GM23338 (cell line): ENCODE measurements at regions not wholly inside any gene's neighbourhood (a gene's known extent, or its start where the extent isn't known, plus 50 kb on each side); places are given as distances from the start of the nearest gene placed in this dataset.

ENCODE experiments used
- ATAC-seq: fragments of 200-7000 bp; cut with Tn5 transposase; 3 replicates; pipeline ENCODE4 v1.9.1; 2020
- DNase-seq: peaks from one replicate; pipeline ENCODE4 v3.0.0-alpha.2; 2015; ENCODE audit warnings: low spot score
- H2AFZ ChIP-seq: fragments of 200-600 bp; sonication (generic); 2 replicates; pipeline ENCODE4 v1.8.0; 2016; ENCODE audit warnings: antibody characterized with exemption, mild to moderate bottlenecking, moderate library complexity
- H3F3A ChIP-seq: fragments of 200-600 bp; sonication (generic); replicated peaks from 2 replicates; pipeline ENCODE4 v1.8.0; 2017; ENCODE audit warnings: antibody characterized with exemption, mixed run types, low read depth
- H3K27ac ChIP-seq: fragments of 200-600 bp; sonication (generic); 2 replicates; pipeline ENCODE4 v1.6.1; 2016; ENCODE audit warnings: low read depth
- H3K27me3 ChIP-seq: fragments of 200-600 bp; sonication (generic); 2 replicates; pipeline ENCODE4 v1.8.0; 2016; ENCODE audit warnings: mild to moderate bottlenecking, mixed run types, moderate library complexity; ENCODE audit not compliant: insufficient read depth
- H3K36me3 ChIP-seq: fragments of 200-600 bp; sonication (generic); 2 replicates; pipeline ENCODE4 v1.8.0; 2016; ENCODE audit warnings: mild to moderate bottlenecking; ENCODE audit not compliant: insufficient read depth
- H3K4me1 ChIP-seq: fragments of 200-600 bp; sonication (generic); 2 replicates; pipeline ENCODE4 v1.8.0; 2016; ENCODE audit warnings: mild to moderate bottlenecking, moderate library complexity; ENCODE audit not compliant: insufficient read depth
- H3K4me2 ChIP-seq: fragments of 200-600 bp; sonication (generic); 2 replicates; pipeline ENCODE4 v1.7.1; 2017; ENCODE audit warnings: mixed run types
- H3K4me3 ChIP-seq: fragments of 200-600 bp; sonication (generic); 2 replicates; pipeline ENCODE4 v1.6.1; 2016; ENCODE audit warnings: mixed run types
- H3K79me2 ChIP-seq: fragments of 200-600 bp; sonication (generic); replicated peaks from 2 replicates; pipeline ENCODE4 v1.8.0; 2017; ENCODE audit warnings: mild to moderate bottlenecking; ENCODE audit not compliant: insufficient read depth
- H3K9me2 ChIP-seq: fragments of 200-600 bp; sonication (generic); 2 replicates; pipeline ENCODE4 v1.8.0; 2017; ENCODE audit not compliant: insufficient read depth
- H4K20me1 ChIP-seq: fragments of 200-600 bp; sonication (generic); replicated peaks from 2 replicates; pipeline ENCODE4 v1.8.0; 2017; ENCODE audit warnings: mild to moderate bottlenecking; ENCODE audit not compliant: insufficient read depth
- H3K27ac Mint-ChIP-seq: 2 replicates; pipeline ENCODE4 v1.8.0; 2020; ENCODE audit warnings: inconsistent platforms, mild to moderate bottlenecking, moderate library complexity, mixed read lengths
- H3K27me3 Mint-ChIP-seq: 3 replicates; pipeline ENCODE4 v1.8.0; 2022; ENCODE audit warnings: low read depth, mild to moderate bottlenecking, moderate library complexity, mixed read lengths, inconsistent platforms; ENCODE audit not compliant: insufficient read depth, poor library complexity
- H3K36me3 Mint-ChIP-seq: 3 replicates; pipeline ENCODE4 v1.8.0; 2021; ENCODE audit warnings: low read depth, mild to moderate bottlenecking, inconsistent platforms, moderate library complexity, mixed read lengths
- H3K4me1 Mint-ChIP-seq: 3 replicates; pipeline ENCODE4 v1.8.0; 2020; ENCODE audit warnings: mild to moderate bottlenecking, inconsistent platforms, mixed read lengths
- H3K4me3 Mint-ChIP-seq: 3 replicates; pipeline ENCODE4 v1.8.0; 2021; ENCODE audit warnings: moderate library complexity, mild to moderate bottlenecking, inconsistent platforms, mixed read lengths
- H3K9me3 Mint-ChIP-seq: 3 replicates; pipeline ENCODE4 v1.8.0; 2020; ENCODE audit warnings: moderate library complexity, mild to moderate bottlenecking, inconsistent platforms, mixed read lengths
- CREB1 ChIP-seq: fragments of 250-450 bp; sonication (Bioruptor Pico); IDR thresholded peaks from 2 replicates; pipeline ENCODE4 v1.5.0; 2020; ENCODE audit warnings: low read depth, mild to moderate bottlenecking, moderate library complexity
- EZH2 ChIP-seq: fragments of 200-600 bp; sonication (generic); IDR thresholded peaks from one replicate; pipeline ENCODE4 v1.8.0; 2017; ENCODE audit warnings: antibody characterized with exemption, mild to moderate bottlenecking, low read depth; ENCODE audit not compliant: unreplicated experiment
- JUNB ChIP-seq: IDR thresholded peaks from one replicate; pipeline ENCODE4 v1.6.1; 2016; ENCODE audit warnings: antibody characterized with exemption; ENCODE audit not compliant: unreplicated experiment
- POLR2AphosphoS5 ChIP-seq: IDR thresholded peaks from 2 replicates; pipeline ENCODE4 v1.6.1; 2016; ENCODE audit warnings: antibody characterized with exemption, low read depth
- ZNF114 ChIP-seq: fragments of 250-450 bp; sonication (Bioruptor Pico); IDR thresholded peaks from 2 replicates; pipeline ENCODE4 v1.5.0; 2020; ENCODE audit warnings: mild to moderate bottlenecking, moderate library complexity

DNA sequence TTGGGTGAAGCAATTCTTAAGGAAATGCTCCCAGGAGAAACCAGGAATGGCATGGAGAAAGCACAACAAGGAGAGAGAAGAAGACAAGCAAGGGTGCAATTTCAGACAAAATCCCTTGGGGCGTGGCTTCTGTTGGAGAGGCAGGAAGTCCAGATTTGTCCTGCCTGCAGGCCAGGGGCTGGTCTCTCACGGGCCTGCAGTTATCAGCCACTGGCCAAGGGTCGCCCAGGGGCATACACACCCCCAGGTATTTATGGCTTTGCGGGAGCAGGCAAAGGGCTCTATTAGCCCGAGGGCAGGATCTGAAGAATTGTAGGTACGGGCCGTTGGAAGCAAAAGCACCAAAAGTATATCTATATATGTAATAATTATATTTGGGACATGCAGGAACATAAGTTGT, 87.7 kb downstream of the IYD start:
- Histone ChIP-seq H3K36me3 (no peaks in the 10 kb centered on the region), H3K4me3 (no peak overlapping the region), H2AFZ (no peak overlapping the region), H3F3A (no peaks in the 10 kb centered on the region), H3K27ac (no peak overlapping the region), H3K4me1 (peaks cover 7% of the 10 kb centered on the region; the same call in 1 of the 2 replicates), H4K20me1 (no peaks in the 10 kb centered on the region; the same call in 1 of the 2 replicates), H3K4me2 (no peak overlapping the region), H3K79me2 (no peaks in the 10 kb centered on the region), H3K27me3 (no peaks in the 10 kb centered on the region), H3K9me2 (no peaks in the 10 kb centered on the region)
- Mint-ChIP-seq H3K4me3 (no peak overlapping the region), H3K36me3 (no peaks in the 10 kb centered on the region), H3K27ac (no peak overlapping the region), H3K27me3 (peaks cover 7% of the 10 kb centered on the region), H3K9me3 (no peaks in the 10 kb centered on the region; the same call in 2 of the 3 replicates), H3K4me1 (peaks cover 13% of the 10 kb centered on the region; the same call in 2 of the 3 replicates)
- DNase-seq (no peak), ATAC-seq (no peak)
- no peak for TF ChIP-seq CREB1
- TF ChIP-seq EZH2: no peak

DNA sequence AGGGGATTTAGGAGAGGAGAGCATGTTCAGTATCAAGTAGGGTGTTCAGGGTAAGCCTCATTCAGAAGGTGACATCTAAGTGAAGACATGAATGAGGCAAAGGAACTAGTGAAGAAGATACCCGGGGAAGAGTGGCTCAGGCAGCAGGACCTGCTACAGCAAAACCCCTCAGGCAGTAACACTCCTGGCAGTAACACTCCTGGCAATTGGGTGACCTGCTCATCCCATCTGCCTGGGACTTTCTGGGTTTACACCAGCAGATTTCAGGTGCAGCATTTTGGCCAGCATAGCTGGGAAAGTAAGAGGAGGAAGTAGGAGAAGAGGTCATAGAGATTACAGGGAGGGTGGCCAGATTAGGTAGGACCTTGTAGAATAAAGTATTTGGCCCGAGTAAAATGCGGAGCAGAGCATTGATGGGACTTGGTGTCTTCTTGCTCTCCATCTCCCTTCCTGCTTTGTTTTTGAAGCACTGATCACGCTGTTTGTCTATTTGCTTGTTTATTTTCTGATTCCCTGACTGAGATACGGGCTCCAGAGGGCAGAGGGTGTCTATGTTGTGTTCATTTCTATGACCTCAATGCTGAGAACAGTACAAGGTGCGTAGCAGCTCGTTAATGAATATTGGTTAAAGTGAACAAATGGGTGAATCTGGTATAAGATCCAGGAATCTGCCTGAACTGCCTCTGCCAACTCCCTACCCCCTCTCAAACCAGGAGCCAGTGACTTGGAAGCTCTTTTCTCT, 88.3 kb downstream of the IYD start:
- Mint-ChIP-seq H3K4me3 (no peak overlapping the region), H3K36me3 (no peaks in the 10 kb centered on the region), H3K27ac (no peak overlapping the region), H3K9me3 (no peaks in the 10 kb centered on the region; the same call in 2 of the 3 replicates), H3K4me1 (peaks cover 13% of the 10 kb centered on the region; the same call in 2 of the 3 replicates), H3K27me3 (peaks cover 7% of the 10 kb centered on the region)
- Histone ChIP-seq H3K36me3 (no peaks in the 10 kb centered on the region), H3K27me3 (no peaks in the 10 kb centered on the region), H3K4me3 (no peak overlapping the region), H3K9me2 (no peaks in the 10 kb centered on the region), H3F3A (no peaks in the 10 kb centered on the region), H3K4me2 (no peak overlapping the region), H3K27ac (no peak overlapping the region), H3K79me2 (no peaks in the 10 kb centered on the region), H2AFZ (no peak overlapping the region), H4K20me1 (no peaks in the 10 kb centered on the region; the same call in 1 of the 2 replicates), H3K4me1 (peaks cover 7% of the 10 kb centered on the region; the same call in 1 of the 2 replicates)
- TF ChIP-seq POLR2AphosphoS5 (no peak), CREB1 (no peak), ZNF114 (CRISPR knock-in tag) (no peak)
- no peak for DNase-seq
- ATAC-seq: no peak

DNA sequence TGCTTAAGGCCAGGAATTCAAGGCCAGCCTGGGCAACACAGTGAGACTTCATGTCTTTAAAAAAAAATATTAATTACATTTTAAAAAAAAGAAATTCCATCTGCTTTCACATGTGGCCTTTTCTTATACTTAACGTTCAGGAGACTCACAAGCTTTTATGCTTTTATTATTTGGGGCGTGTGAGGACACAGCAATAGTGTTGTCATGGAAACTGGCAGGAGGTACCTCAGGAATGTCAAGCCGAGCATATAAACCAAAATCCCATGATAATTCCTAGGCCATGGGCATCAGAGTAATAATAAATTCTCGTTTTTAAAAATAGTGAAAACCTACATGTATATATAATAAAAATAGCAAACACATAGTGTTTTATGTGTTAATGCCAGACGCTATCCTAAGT, 89.8 kb downstream of the IYD start:
- Histone ChIP-seq H3K36me3 (no peaks in the 10 kb centered on the region), H3F3A (no peaks in the 10 kb centered on the region), H3K4me3 (no peak overlapping the region), H3K27me3 (no peaks in the 10 kb centered on the region), H4K20me1 (no peaks in the 10 kb centered on the region; the same call in 1 of the 2 replicates), H2AFZ (no peak overlapping the region), H3K27ac (no peak overlapping the region), H3K4me2 (no peak overlapping the region), H3K79me2 (no peaks in the 10 kb centered on the region), H3K9me2 (no peaks in the 10 kb centered on the region), H3K4me1 (no peaks in the 10 kb centered on the region)
- no peak for TF ChIP-seq EZH2
- no peak for TF ChIP-seq POLR2AphosphoS5
- no peak for TF ChIP-seq CREB1
- TF ChIP-seq JUNB: no peak
- peaks cover under 1% of the 10 kb centered on the region; the same call in 1 of the 3 replicates for H3K4me1 Mint-ChIP-seq
- DNase-seq (no peak), ATAC-seq (no peak)
- peaks cover 7% of the 10 kb centered on the region for H3K27me3 Mint-ChIP-seq
- no peaks in the 10 kb centered on the region; the same call in 2 of the 3 replicates for H3K9me3 Mint-ChIP-seq
- no peaks in the 10 kb centered on the region for H3K36me3 Mint-ChIP-seq
- H3K27ac Mint-ChIP-seq: no peak overlapping the region
- no peak overlapping the region for H3K4me3 Mint-ChIP-seq
